ENCODE measurements at regions not wholly inside any gene's neighbourhood (a gene's known extent, or its start where the extent isn't known, plus 50 kb on each side); places are given as distances from the start of the nearest gene placed in this dataset.

GRCh38 chr21:23574932-23575331 lies 2032.3 kb downstream of the MRPL39 start:
- TF ChIP-seq CTCF (IDR thresholded peaks at IDR 0.05; ENCODE audit: extremely low read depth in 1 of 2, insufficient read depth in 1 of 2, low read depth in 1 of 2, low read length in 2 of 2) = no peak
- TF ChIP-seq POLR2A (IDR thresholded peaks at IDR 0.05; ENCODE audit: low read depth, low read length) = no peak
- no peak for TF ChIP-seq EZH2 (IDR thresholded peaks at IDR 0.05; ENCODE audit: borderline replicate concordance, low read depth, low read length, severe bottlenecking)
- no peak for TF ChIP-seq MAX (IDR thresholded peaks at IDR 0.05; ENCODE audit: insufficient read depth, insufficient read length)
- TF ChIP-seq POLR2AphosphoS5 (IDR thresholded peaks at IDR 0.05; ENCODE audit: insufficient read depth, low read depth, low read length) = no peak
- no peak for TF ChIP-seq JUN (IDR thresholded peaks at IDR 0.05; ENCODE audit: borderline replicate concordance, insufficient read depth, insufficient read length, low read depth)
- no peak for TF ChIP-seq GATA2 (IDR thresholded peaks at IDR 0.05; ENCODE audit: insufficient read depth, insufficient read length, low read depth, low read length)

Data from endothelial cell of umbilical vein (primary cell).